ENCODE measurements at regions not wholly inside any gene's neighbourhood (a gene's known extent, or its start where the extent isn't known, plus 50 kb on each side); places are given as distances from the start of the nearest gene placed in this dataset.

DNA sequence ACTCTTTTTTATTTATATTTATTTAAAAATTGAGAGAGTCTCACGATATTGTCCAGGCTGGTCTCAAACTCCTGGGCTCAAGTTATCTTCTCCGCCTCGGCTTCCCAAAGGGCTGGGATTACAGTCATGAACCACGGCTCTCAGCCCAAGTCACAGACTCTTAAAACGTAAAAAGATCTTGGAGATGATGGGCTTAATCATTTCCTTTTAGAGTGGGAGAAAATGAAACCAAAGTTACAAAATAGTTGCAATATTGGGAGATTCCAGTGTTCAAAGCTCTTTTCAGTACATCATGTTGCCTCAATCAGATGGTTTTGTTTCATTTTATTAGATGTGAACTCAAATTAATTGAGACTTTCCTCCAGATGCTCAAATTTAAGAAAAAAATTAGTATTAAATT, 151.4 kb upstream of the XPO1 start:
- Mint-ChIP-seq H3K4me3 (ENCODE audit: unreplicated experiment) (no peak overlapping the region), H3K27ac (ENCODE audit: unreplicated experiment) (no peak overlapping the region), H3K4me1 (ENCODE audit: low read depth, unreplicated experiment) (no peaks in the 10 kb centered on the region), H3K9me3 (ENCODE audit: unreplicated experiment) (no peaks in the 10 kb centered on the region), H3K27me3 (ENCODE audit: insufficient read depth, unreplicated experiment) (no peaks in the 10 kb centered on the region), H3K36me3 (ENCODE audit: insufficient read depth, unreplicated experiment) (no peaks in the 10 kb centered on the region)
- intact Hi-C loops (cut with micrococcal nuclease; ENCODE audit: unreplicated experiment): no loop called here
- POLR2A ChIA-PET: no interaction called here
- BruUV-seq (replicated peaks): no TSS peak
- TF ChIP-seq, protein P1, sequence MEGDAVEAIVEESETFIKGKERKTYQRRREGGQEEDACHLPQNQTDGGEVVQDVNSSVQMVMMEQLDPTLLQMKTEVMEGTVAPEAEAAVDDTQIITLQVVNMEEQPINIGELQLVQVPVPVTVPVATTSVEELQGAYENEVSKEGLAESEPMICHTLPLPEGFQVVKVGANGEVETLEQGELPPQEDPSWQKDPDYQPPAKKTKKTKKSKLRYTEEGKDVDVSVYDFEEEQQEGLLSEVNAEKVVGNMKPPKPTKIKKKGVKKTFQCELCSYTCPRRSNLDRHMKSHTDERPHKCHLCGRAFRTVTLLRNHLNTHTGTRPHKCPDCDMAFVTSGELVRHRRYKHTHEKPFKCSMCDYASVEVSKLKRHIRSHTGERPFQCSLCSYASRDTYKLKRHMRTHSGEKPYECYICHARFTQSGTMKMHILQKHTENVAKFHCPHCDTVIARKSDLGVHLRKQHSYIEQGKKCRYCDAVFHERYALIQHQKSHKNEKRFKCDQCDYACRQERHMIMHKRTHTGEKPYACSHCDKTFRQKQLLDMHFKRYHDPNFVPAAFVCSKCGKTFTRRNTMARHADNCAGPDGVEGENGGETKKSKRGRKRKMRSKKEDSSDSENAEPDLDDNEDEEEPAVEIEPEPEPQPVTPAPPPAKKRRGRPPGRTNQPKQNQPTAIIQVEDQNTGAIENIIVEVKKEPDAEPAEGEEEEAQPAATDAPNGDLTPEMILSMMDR (IDR thresholded peaks at IDR 0.05; ENCODE audit: insufficient read depth in 1 of 2, low read depth in 1 of 2, low read length in 1 of 2, severe bottlenecking in 1 of 2, unreplicated experiment in 1 of 2): no peak
- no peaks in the 10 kb centered on the region for H3K36me3 ChIP-seq (ENCODE audit: control insufficient read depth, insufficient read depth, low read length)
- no peaks in the 10 kb centered on the region for H3K4me1 ChIP-seq
- no peaks in the 10 kb centered on the region for H3K27me3 ChIP-seq (replicated peaks; ENCODE audit: control insufficient read depth, insufficient read depth, low read length)
- no peaks in the 10 kb centered on the region for H3K9me3 ChIP-seq
- H3K4me3 ChIP-seq (ENCODE audit: low read depth, low read length): no peak overlapping the region
- DNase-seq: no peak
- CTCF ChIA-PET: no interaction called here

DNA sequence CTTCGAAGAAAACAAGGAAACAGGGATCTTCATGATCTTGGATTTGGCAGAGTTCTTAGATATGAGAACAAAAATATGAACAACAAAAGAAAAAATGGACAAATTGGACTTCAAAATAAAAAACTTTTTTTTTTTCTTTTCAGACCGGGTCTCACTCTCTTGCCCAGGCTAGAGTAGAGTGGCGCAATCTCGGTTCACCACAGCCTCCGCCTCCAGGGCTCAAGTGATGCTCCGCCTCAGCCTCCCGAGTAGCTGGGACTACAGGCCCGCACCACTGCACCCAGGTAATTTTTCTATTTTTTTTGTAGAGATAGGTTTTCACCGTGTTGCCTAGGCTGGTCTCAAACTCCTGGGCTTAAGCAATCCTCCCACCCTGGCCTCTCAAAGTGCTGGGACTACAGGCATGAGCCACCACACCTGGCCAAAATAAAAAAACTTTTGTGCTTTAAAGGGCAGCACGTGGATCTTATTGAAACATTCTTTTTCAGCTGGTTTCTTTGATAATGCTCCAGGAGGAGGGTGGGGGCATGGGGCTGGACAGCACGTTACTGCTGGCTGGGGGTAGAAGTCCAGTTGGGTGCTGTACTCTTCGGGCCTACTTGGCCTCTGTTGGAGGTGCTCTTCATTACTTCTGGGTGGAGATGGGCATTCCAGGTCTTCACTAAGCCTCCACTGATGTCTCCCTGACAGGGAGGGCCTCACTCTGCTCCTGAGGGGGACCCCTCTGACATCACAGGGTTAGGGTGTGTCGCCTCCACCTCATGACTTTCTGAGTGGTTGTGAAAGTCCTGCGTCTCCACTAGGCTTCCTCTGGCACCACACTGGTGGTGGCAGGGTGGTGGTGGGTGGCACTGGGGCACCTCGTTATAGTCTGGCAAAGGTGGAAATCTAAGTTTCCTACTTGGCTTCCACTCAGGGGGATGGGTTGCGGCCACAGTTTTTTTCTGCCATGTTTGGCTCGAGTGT, 150.5 kb upstream of the XPO1 start:
- ChIA-PET POLR2A (no interaction called here), CTCF (no interaction called here)
- Mint-ChIP-seq H3K4me1 (ENCODE audit: low read depth, unreplicated experiment) (no peaks in the 10 kb centered on the region), H3K4me3 (ENCODE audit: unreplicated experiment) (no peak overlapping the region), H3K9me3 (ENCODE audit: unreplicated experiment) (no peaks in the 10 kb centered on the region), H3K27me3 (ENCODE audit: insufficient read depth, unreplicated experiment) (no peaks in the 10 kb centered on the region), H3K27ac (ENCODE audit: unreplicated experiment) (no peak overlapping the region), H3K36me3 (ENCODE audit: insufficient read depth, unreplicated experiment) (no peaks in the 10 kb centered on the region)
- no peaks in the 10 kb centered on the region for H3K27me3 ChIP-seq (replicated peaks; ENCODE audit: control insufficient read depth, insufficient read depth, low read length)
- no peak overlapping the region for H3K4me3 ChIP-seq (ENCODE audit: low read depth, low read length)
- H3K36me3 ChIP-seq (ENCODE audit: control insufficient read depth, insufficient read depth, low read length): no peaks in the 10 kb centered on the region
- TF ChIP-seq, protein P1 (IDR thresholded peaks at IDR 0.05; ENCODE audit: insufficient read depth in 1 of 2, low read depth in 1 of 2, low read length in 1 of 2, severe bottlenecking in 1 of 2, unreplicated experiment in 1 of 2): no peak
- no peak for DNase-seq
- no peaks in the 10 kb centered on the region for H3K4me1 ChIP-seq
- no TSS peak for BruUV-seq (replicated peaks)
- H3K9me3 ChIP-seq: no peaks in the 10 kb centered on the region; the same call in 1 of the 2 replicates
- intact Hi-C loops (cut with micrococcal nuclease; ENCODE audit: unreplicated experiment): no loop called here

DNA sequence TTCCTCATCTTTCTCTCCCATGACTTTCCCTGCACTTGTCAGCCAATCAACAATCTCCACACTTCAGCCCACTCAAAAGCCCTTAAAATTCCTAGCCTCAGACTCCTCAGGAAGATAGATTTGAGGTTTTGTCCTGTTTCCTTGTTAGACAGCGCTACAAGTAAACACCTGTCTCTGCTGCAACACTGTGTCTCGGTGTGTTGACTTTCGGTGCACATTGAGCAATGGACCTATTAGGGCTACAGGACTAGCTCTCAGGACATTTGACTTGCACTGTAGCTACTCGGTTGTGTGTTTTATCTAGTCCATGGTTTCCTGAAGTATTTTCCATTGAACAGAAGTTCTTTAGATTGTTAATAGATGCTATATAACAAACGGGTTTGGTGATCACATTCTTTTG, 140.9 kb upstream of the XPO1 start:
- CTCF ChIA-PET: no interaction called here
- H3K4me1 ChIP-seq: no peaks in the 10 kb centered on the region
- no TSS peak for BruUV-seq (replicated peaks)
- intact Hi-C loops (cut with micrococcal nuclease; ENCODE audit: unreplicated experiment): no loop called here
- peaks cover 50% of the 10 kb centered on the region for H3K9me3 Mint-ChIP-seq (ENCODE audit: unreplicated experiment)
- no peaks in the 10 kb centered on the region for H3K27me3 ChIP-seq (replicated peaks; ENCODE audit: control insufficient read depth, insufficient read depth, low read length)
- H3K4me3 ChIP-seq (ENCODE audit: low read depth, low read length): no peak overlapping the region
- POLR2A ChIA-PET: no interaction called here
- peaks cover 15% of the 10 kb centered on the region for H3K9me3 ChIP-seq
- TF ChIP-seq, protein P1 (IDR thresholded peaks at IDR 0.05; ENCODE audit: insufficient read depth in 1 of 2, low read depth in 1 of 2, low read length in 1 of 2, severe bottlenecking in 1 of 2, unreplicated experiment in 1 of 2): no peak
- H3K4me3 Mint-ChIP-seq (ENCODE audit: unreplicated experiment): no peak overlapping the region
- no peaks in the 10 kb centered on the region for H3K27me3 Mint-ChIP-seq (ENCODE audit: insufficient read depth, unreplicated experiment)
- no peak for DNase-seq
- no peaks in the 10 kb centered on the region for H3K4me1 Mint-ChIP-seq (ENCODE audit: low read depth, unreplicated experiment)
- H3K36me3 Mint-ChIP-seq (ENCODE audit: insufficient read depth, unreplicated experiment): no peaks in the 10 kb centered on the region
- no peak overlapping the region for H3K27ac Mint-ChIP-seq (ENCODE audit: unreplicated experiment)
- H3K36me3 ChIP-seq (ENCODE audit: control insufficient read depth, insufficient read depth, low read length): no peaks in the 10 kb centered on the region
